Activated T-helper 9 cell treated with anti-CD3 and anti-CD28 coated beads, Interleukin-2, amount 50 U/mL, for 16 hours (primary cell): ENCODE measurements at regions not wholly inside any gene's neighbourhood (a gene's known extent, or its start where the extent isn't known, plus 50 kb on each side); places are given as distances from the start of the nearest gene placed in this dataset.
"Not testable (repeated sequence)": the region's sequence is repeated elsewhere in the genome, so short reads cannot be mapped to it uniquely, and the experiment has no call there.

Experiments used
- DNase-seq: peaks from one replicate; pipeline ENCODE4 v3.0.0-alpha.2; 2020; ENCODE audit warnings: low read depth

DNA sequence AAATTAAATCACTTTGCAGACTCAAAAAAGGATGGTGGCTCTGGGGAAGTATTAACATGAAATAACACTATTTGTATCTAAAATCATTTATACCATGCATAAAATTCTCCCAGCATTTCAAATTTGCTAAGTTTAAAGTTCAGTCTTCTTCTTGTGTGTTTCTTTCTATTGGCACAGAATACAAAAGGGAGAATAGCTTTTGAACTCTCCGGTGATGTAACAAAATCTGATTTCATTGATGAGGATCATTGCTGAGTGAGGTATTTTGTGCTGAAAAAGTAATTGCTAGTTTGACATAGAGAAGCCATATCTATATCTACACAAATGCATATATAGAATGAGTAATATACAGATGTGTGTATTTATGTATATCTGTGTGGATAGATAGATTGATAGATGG is 174.8 kb downstream of the LACC1 start:
- DNase-seq: no peak

DNA sequence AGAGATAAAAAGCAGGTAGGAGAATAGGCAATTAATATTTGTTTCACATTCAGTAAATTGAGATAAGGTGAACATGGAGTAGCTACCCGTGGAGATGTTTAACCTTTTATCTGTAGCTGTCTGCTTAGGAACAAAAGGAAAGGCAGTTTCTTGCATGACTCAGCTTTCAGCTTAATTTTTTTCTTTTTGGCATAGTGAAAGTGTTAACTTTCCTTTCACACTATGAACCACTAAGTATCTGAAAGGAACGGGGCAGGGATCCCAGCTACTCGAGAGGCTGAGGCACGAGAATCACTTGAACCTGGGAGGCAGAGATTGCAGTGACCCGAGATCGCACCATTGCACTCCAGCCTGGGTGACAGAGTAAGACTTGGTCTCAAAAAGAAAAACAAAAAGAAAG is 176.0 kb downstream of the LACC1 start:
- not testable (repeated sequence) for DNase-seq

DNA sequence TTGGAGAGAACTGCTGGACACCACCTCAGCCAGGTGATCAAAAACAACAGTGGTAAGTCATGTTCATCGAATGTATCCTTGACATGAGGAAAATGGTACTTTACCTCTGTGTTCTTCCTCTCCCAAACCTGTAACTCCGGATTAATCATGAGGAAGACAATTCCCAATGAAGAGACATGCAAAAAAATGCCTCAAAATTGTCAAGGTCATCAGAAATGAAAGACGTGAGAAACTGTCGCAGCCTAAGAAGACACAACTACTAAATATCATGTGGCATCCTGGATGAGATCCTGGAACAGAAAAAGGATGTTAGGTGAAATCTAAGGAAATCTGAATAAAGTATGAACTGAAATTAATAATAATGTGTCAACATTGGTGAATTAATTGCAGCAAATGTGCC is 178.4 kb downstream of the LACC1 start:
- DNase-seq: no peak

DNA sequence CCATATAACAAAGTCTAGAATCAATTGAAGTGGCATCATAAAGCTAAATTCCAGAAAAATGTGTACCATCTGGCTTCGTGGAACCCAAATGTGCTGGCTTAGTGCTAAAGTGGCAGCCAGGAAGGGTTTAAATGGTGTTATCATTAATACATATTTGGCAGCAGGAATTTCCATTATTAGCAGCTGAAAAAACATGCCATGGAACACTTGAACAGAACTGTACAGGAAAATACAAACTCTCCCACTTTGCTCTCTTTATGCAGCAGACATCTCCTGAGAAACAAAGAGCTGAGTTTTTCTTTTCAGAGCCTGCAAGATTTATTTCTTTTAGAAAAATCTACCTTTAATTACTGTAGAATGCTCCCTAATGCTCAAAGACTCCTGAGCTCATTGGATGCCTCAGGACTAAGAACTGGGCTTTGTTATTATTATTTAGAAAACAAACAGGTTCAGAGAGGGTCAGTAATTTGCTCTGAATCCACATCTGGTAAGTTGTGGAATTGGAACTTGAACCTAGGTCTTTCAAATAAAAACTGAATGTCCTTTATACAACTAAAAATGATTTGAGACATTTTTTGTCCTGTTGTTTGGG is 179.0 kb downstream of the LACC1 start:
- DNase-seq: no peak

DNA sequence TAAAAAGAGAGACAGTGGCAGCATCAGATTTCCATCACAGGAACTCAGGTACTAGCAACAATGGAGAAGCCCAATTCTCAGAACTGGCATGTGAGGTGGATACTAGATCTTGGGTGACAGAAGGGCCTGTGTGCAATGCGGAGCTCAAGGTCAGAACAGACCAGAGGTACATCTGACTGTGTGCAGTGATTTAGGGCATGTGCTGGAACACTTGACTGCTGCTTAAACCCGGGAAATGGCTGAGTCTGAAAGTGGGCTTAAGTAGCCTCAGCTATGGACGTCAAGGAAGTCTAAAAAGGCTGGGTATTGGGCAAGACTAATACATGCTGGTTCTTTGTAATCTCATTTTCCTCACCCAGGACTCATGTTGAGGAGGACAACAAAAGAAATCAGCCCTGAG is 182.2 kb downstream of the LACC1 start:
- DNase-seq: no peak

DNA sequence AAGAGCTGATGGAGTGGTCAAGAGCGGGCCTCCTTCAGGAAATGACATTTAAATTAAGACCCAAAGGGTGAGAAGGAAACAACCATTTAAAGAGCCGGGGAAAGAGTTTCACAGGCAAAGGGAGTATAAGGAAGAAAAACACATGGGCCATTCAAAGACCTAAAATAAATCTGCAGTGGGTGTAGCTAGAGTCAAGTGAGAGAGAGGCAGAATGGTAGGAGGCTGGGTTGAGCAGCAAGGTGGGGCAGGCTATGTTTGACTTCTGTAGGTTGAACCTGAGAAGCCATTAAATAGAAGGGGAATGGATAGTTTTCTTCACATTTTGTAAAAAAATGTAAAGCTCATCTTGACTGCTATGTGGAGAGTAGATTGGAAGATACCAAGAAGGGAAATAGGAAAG is 183.8 kb downstream of the LACC1 start:
- no peak for DNase-seq

- DNase-seq: no peak
Observed at GRCh38 chr13:44063881-44064280, 184.2 kb downstream of the LACC1 start.

DNA sequence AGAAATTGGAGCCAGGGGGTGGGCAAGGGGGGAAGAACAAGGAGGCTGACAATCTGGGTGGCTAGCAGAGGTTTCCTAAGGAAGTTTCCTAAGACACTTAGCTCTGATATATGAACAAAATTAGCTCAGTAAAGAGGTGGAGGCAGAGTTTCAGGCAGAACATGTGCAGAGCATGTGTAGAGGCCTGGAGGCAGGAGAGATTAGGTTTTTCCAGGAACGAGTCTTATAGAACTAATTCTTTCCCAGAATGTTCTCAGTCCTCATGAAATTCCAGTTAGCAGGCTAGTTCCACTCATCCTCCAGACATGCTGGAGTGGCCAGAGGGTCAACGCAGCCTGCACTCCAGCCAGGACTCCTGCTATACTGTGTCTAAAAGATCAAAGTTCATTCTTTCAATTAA is 184.7 kb downstream of the LACC1 start:
- no peak for DNase-seq

- DNase-seq: no peak
Observed at GRCh38 chr13:44068169-44068568, 188.5 kb downstream of the LACC1 start.

- no peak for DNase-seq
Observed at GRCh38 chr13:44068737-44069136, 189.0 kb downstream of the LACC1 start.

DNA sequence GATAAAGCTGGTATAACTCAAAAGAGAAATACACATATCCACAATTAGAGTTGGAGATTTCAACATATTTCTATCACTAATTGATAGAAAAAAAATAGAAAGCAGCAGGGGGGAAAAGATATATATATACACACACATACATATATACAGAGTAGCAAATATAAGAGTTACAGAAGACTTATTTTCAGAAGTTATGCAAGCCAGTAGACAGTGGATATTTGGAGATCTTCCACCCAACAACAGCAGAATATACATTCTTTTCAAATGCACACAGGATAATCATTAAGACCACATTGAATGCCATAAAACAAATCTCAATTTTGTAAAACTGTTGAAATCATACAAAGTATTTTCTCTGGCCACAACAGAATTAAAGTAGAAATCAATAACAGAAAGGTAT is 192.8 kb downstream of the LACC1 start:
- no peak for DNase-seq

- DNase-seq: no peak
Observed at GRCh38 chr13:44074611-44075010, 194.9 kb downstream of the LACC1 start.

DNA sequence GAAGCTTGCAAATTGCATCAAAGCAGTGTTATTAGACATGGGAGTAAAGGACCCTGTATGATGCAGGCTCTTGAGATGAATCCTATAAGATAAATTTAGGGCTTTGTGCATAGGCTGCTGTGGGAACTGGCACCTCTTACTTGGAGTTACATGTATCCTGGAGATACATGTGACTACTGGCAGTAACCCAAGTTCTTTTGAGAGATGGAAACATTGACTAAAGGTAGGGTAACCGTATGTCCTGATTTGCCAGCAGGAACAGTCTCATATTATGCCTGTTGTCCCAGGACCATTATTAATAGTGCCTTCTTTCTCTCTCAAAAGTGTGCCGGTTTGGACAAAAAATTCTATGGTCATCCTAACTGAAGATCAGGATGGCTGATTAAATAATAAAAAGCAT is 195.4 kb downstream of the LACC1 start:
- DNase-seq: no peak

- DNase-seq: no peak
Observed at GRCh38 chr13:44078806-44079376, 199.2 kb downstream of the LACC1 start.

DNA sequence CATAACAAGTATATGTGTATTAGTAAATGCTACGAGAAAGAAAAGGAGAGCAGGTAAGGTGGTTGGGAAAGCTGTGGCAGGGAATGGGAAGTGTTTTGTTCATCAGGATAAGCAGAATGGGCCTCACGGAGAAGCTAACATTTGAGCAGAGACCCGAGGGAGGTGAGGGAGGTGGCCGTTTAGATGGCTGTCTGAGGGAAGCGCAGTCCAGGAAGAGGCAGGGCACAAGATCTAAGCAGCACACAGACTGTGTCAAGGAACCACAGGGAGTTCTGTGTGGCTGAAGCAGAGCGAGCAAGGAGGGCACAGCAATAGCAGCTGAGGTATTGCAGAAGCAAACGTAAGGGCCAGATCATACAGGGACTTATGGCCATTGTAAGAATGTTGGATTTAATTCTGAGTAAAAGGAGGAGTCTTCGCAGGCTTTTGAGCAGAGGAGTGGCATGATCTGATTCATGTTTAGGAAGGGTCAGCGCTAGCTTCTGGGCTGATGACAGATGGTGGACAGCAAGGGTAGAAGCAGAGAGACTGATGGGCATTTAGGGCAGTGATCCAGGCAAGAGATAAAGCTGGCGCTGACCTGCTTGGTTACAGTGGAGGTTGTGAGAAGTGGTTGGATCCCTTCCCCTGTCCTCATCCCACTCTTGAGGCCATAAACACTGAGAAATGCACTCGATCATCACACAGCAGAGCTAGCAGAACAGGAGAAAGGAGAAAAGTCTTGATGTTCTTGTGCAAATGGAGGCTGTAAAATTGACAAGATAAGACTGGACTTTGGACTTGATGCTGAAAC is 199.9 kb downstream of the LACC1 start:
- DNase-seq: no peak

DNA sequence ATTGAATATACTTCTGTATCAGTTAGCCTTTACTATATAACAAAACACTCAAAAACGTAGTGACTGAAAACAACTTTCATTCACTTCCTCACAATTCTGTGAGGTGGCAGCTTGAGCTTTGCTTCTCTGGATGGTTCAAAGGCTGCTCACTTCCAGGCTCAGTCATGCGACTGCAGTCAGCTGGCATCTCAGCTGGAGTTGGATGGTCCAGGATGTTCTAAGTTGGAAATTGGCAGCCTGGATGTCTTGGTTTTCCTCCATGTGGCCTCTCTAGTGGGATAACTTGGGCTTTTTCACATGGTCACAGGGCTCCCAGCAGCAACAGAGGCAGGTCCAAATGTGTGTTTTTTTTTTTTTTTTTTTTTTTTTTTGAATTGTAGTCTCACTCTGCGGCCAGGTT is 204.4 kb downstream of the LACC1 start:
- no peak for DNase-seq

GRCh38 chr13:44086389-44086788 is 206.7 kb downstream of the LACC1 start:
- no peak for DNase-seq

DNA sequence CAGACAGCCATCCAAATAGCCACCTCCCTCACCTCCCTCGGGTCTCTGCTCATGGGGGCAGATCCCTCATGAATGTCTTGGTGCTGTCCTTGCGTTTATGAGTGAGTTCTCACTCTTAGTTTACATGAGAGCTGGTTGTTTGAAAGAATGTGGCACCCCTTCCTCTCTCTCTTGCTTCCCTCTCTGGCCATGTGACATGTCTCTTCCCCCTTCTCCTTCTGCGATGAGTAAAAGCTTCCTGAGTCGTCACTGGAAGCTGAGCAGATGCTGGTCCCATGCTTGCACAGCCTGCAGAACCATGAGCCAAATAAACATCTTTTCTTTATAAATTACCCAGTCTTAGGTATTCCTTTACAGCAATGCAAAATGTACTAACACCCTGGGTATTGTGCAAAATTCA is 208.7 kb downstream of the LACC1 start:
- no peak for DNase-seq

DNA sequence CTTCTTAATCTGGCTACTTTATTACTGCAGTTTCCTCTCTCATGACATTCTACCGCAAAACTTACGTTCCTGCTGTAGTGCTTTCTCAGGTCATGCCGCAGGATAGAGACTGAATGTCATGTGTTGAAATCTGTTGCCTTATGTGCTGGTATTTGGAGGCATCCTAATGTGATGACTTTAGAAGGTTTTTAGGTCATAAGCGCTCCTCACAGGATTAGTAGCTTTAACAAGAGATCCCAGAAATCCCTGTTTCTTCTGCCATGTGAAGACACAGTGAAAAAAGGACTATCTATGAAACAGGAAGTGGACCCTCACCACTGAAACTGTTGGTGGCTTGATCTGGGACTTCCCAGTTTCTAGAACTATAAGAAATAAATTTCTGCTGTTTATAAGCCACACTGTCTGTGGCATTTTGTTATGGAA is 209.3 kb downstream of the LACC1 start:
- DNase-seq: no peak

GRCh38 chr13:44089452-44089851 is 209.7 kb downstream of the LACC1 start:
- no peak for DNase-seq

DNA sequence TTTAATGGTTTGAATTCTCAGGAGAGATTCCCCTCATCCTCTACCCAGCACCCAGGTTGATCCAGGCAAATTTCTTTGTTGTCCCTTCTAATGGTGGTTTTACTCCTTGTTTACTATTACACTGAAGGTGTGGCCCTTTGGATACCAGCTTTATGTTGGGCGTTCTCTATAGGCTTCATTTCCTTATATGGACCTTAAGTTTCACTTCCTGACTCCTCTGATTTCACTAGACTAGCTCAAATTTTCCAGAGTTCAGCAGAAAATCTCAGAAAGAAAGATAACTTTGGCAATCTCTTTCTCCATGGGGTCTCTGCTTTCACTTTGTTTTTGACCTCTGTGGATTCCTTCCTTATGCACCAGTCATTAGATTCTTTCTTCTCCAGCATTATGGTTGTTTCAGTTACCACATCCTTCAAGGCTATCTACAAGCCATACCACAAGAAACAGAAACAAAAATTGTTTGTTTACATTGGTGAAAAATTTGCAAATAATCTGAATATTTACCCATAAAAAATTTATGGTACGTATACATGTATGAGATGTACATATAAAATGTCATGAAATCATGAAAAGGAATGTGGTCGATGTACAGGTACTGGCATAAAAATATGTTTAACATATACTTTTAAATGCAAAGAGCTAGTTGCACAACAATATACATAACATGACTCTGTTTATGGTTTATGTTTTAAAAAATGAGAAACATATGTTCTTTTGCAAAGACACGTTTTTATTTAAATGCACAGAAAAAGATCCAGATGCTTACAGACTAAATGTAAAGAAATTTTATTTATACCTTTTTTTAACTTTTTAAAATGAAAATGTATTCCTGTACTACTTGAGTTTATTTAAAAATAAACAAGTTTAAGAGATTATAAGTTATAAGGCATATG is 212.6 kb downstream of the LACC1 start:
- DNase-seq: no peak
